ENCODE measurements at regions not wholly inside any gene's neighbourhood (a gene's known extent, or its start where the extent isn't known, plus 50 kb on each side); places are given as distances from the start of the nearest gene placed in this dataset.

GRCh38 chr3:153706706-153707105 is 414.5 kb upstream of the ARHGEF26 start:
- TF ChIP-seq CTCF (IDR thresholded peaks at IDR 0.05) (no peak), POLR2A (IDR thresholded peaks at IDR 0.05) (no peak)
- no peaks in the 10 kb centered on the region for H3K27me3 ChIP-seq
- no peaks in the 10 kb centered on the region for H3K9me3 ChIP-seq
- peak overlapping the region in 1 of 2 donors; percentile 51 for H3K27ac ChIP-seq
- intact Hi-C loops (cut with DNase I; ENCODE audit: low total_unique reads): no loop called here
- H3K4me3 ChIP-seq: no peak overlapping the region
- H3K4me1 ChIP-seq: no peaks in the 10 kb centered on the region
- no peak for DNase-seq
- 42 to 51% methylated on average over 1 of the region's 1 CpG for WGBS, 2 donors
- H3K36me3 ChIP-seq (ENCODE audit: low read depth, missing control alignments): no peaks in the 10 kb centered on the region

GRCh38 chr3:153714016-153714415 is 407.2 kb upstream of the ARHGEF26 start:
- peaks cover 3% of the 10 kb centered on the region for H3K4me1 ChIP-seq
- WGBS, 2 donors: 87 to 90% methylated on average over 4 of the region's 4 CpGs
- no peaks in the 10 kb centered on the region for H3K27me3 ChIP-seq
- no peaks in the 10 kb centered on the region for H3K9me3 ChIP-seq
- no peak overlapping the region for H3K4me3 ChIP-seq
- H3K36me3 ChIP-seq (ENCODE audit: low read depth, missing control alignments): no peaks in the 10 kb centered on the region
- no peak overlapping the region for H3K27ac ChIP-seq
- no peak for TF ChIP-seq CTCF (IDR thresholded peaks at IDR 0.05)
- no peak for TF ChIP-seq POLR2A (IDR thresholded peaks at IDR 0.05)
- DNase-seq: no peak
- intact Hi-C loops (cut with DNase I; ENCODE audit: low total_unique reads): no loop called here

GRCh38 chr3:153714588-153715290 is 406.5 kb upstream of the ARHGEF26 start:
- peaks cover 3% of the 10 kb centered on the region for H3K4me1 ChIP-seq
- no peak for DNase-seq
- H3K36me3 ChIP-seq (ENCODE audit: low read depth, missing control alignments): no peaks in the 10 kb centered on the region
- H3K4me3 ChIP-seq: no peak overlapping the region
- H3K9me3 ChIP-seq: no peaks in the 10 kb centered on the region
- TF ChIP-seq POLR2A (IDR thresholded peaks at IDR 0.05): no peak
- TF ChIP-seq CTCF (IDR thresholded peaks at IDR 0.05): no peak
- no peaks in the 10 kb centered on the region for H3K27me3 ChIP-seq
- H3K27ac ChIP-seq: no peak overlapping the region
- WGBS, 2 donors: 67 to 71% methylated on average over 1 of the region's 1 CpG
- intact Hi-C loops (cut with DNase I; ENCODE audit: low total_unique reads): no loop called here

GRCh38 chr3:153722157-153722556 is 399.0 kb upstream of the ARHGEF26 start:
- Histone ChIP-seq H3K27me3 (no peaks in the 10 kb centered on the region), H3K4me1 (peaks cover 35% of the 10 kb centered on the region), H3K36me3 (ENCODE audit: low read depth, missing control alignments) (no peaks in the 10 kb centered on the region), H3K27ac (no peak overlapping the region), H3K9me3 (no peaks in the 10 kb centered on the region), H3K4me3 (no peak overlapping the region)
- WGBS, 2 donors: 35 to 50% methylated on average over 2 of the region's 2 CpGs
- DNase-seq: no peak
- TF ChIP-seq POLR2A (IDR thresholded peaks at IDR 0.05) (no peak), CTCF (IDR thresholded peaks at IDR 0.05) (no peak)
- intact Hi-C loops (cut with DNase I; ENCODE audit: low total_unique reads): no loop called here

GRCh38 chr3:153731071-153731470 is 390.1 kb upstream of the ARHGEF26 start:
- Histone ChIP-seq H3K9me3 (no peaks in the 10 kb centered on the region), H3K36me3 (ENCODE audit: low read depth, missing control alignments) (no peaks in the 10 kb centered on the region), H3K4me3 (no peak overlapping the region), H3K27ac (no peak overlapping the region), H3K4me1 (peaks cover 15% of the 10 kb centered on the region), H3K27me3 (no peaks in the 10 kb centered on the region)
- DNase-seq: no peak
- WGBS, 2 donors: 62 to 77% methylated on average over 2 of the region's 2 CpGs
- TF ChIP-seq POLR2A (IDR thresholded peaks at IDR 0.05): no peak
- intact Hi-C loops (cut with DNase I; ENCODE audit: low total_unique reads): no loop called here

Measured in testis (tissue), 2 donors.